ENCODE measurements at regions not wholly inside any gene's neighbourhood (a gene's known extent, or its start where the extent isn't known, plus 50 kb on each side); places are given as distances from the start of the nearest gene placed in this dataset.
"Not testable (repeated sequence)": the region's sequence is repeated elsewhere in the genome, so short reads cannot be mapped to it uniquely, and the experiment has no call there.

DNA sequence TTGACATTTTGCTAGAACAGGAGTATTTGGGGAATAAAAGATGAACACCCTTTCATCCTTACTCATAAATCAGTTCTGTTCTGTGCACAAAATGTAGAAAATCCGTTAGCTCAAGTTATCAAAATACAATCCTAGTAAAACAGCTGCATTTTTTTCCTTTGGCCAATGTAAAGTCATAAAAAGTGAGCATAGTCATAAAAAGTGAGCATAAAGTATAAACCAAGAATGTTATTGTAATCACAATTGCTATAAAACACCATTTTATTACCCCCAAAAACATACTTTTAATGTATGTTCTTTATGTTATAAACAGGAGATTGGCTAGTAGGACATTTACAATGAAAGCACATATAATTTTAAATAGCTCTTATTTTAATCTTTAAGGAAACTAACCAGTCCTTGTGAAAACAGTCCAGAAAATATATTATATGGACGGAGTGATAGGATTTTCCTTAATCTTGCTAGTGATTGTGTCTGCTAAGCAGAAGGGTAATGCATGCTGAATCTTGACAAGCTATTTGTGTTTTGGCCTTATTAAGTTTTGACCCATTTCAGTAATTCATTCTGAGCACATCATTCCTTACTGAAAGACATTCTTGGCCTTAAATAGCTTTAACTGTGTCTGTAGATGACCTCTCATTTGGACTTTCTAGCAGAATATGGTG, 891.8 kb downstream of the DSC3 start:
- TF ChIP-seq, protein P1, sequence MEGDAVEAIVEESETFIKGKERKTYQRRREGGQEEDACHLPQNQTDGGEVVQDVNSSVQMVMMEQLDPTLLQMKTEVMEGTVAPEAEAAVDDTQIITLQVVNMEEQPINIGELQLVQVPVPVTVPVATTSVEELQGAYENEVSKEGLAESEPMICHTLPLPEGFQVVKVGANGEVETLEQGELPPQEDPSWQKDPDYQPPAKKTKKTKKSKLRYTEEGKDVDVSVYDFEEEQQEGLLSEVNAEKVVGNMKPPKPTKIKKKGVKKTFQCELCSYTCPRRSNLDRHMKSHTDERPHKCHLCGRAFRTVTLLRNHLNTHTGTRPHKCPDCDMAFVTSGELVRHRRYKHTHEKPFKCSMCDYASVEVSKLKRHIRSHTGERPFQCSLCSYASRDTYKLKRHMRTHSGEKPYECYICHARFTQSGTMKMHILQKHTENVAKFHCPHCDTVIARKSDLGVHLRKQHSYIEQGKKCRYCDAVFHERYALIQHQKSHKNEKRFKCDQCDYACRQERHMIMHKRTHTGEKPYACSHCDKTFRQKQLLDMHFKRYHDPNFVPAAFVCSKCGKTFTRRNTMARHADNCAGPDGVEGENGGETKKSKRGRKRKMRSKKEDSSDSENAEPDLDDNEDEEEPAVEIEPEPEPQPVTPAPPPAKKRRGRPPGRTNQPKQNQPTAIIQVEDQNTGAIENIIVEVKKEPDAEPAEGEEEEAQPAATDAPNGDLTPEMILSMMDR (IDR thresholded peaks at IDR 0.05; ENCODE audit: low read depth, low read length), result no peak
- no peak overlapping the region for H3K4me3 ChIP-seq (replicated peaks in 1 of 2; ENCODE audit: low read depth in 2 of 2, low read length in 2 of 2)
- DNase-seq (ENCODE audit: low read depth in 2 of 2), result no peak

DNA sequence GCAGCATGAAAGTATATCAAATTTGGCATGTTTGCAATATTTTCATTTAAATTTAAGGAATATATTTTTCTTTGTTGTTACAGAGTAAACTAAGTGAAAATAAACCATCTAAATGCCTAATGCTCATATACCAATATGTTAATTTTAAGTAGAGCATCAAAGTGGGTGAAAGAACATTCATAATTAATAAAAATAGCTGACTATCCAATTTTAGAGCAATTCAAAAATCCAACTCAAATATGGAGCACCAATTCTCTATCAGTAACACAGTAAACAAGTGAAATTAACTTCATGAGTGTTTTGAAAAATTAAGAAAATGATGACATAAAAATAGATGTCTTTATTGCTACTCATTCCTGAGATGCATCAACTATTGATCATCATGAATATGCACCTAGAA, 893.0 kb downstream of the DSC3 start:
- DNase-seq (ENCODE audit: low read depth in 2 of 2), result no peak
- H3K4me3 ChIP-seq (replicated peaks in 1 of 2; ENCODE audit: low read depth in 2 of 2, low read length in 2 of 2), result no peak overlapping the region
- TF ChIP-seq, protein P1 (IDR thresholded peaks at IDR 0.05; ENCODE audit: low read depth, low read length), result no peak

DNA sequence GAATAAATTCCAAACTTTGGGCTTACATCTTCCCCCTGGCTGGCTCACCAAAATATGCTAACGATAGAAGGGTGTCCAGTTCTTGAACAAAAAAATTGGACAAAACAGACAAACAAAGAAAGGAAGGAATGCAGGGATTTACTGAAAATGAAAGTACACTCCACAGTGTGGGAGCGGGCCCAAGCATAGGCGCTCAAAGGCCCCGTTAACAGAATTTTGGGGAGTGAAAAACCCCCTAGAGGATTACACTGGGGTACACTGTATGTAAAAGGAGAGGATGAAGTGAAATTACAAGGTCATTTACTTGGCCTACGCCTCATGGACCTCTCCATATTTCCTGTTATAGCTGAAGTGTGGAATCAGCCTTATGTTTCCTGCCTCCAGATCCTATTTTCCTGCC, 899.7 kb downstream of the DSC3 start:
- no peak for DNase-seq (ENCODE audit: low read depth in 2 of 2)
- no peak overlapping the region for H3K4me3 ChIP-seq (replicated peaks in 1 of 2; ENCODE audit: low read depth in 2 of 2, low read length in 2 of 2)
- TF ChIP-seq, protein P1 (IDR thresholded peaks at IDR 0.05; ENCODE audit: low read depth, low read length), result no peak

DNA sequence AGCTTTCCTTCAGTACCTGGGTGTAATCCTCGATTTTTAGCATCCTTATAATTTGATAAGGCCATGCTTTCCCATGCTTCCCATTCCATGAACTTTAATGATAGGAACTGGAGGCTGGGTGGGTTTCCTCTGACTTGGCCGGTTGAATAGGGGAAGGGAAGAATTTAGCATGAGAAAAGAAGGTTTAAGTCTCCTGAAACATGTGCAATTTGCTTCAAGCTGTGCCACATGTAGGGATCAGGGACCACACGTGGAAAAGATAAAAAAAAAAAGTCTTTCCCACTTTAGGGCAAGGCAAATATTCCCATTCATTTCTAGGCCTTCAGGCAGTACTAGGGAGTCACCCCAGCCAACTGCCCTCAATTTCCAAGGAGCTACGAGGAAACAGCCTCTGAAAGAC, 900.3 kb downstream of the DSC3 start:
- DNase-seq (ENCODE audit: low read depth in 2 of 2), result no peak
- no peak overlapping the region for H3K4me3 ChIP-seq (replicated peaks in 1 of 2; ENCODE audit: low read depth in 2 of 2, low read length in 2 of 2)
- TF ChIP-seq, protein P1 (IDR thresholded peaks at IDR 0.05; ENCODE audit: low read depth, low read length), result no peak

DNA sequence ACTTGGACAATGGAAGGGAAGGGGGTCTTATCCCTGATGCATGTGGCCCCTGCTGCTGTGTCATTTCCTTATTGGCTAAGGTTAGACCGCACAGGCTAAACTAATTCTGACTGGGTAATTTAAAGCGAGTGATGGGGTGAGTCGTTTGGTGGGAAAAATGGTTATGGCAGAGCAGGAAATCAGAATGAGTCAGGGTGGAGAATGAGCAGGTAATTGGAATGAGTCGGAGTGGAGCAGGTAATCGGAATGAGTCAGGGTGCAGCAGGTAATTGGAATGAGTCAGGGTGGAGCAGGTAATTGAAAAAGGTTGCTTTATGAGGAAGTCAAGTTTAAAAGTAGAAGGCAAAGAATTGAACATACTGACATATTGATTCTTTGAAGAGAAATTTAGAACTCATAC, 901.0 kb downstream of the DSC3 start:
- DNase-seq (ENCODE audit: low read depth in 2 of 2); H3K4me3 ChIP-seq (replicated peaks in 1 of 2; ENCODE audit: low read depth in 2 of 2, low read length in 2 of 2): not testable (repeated sequence)

DNA sequence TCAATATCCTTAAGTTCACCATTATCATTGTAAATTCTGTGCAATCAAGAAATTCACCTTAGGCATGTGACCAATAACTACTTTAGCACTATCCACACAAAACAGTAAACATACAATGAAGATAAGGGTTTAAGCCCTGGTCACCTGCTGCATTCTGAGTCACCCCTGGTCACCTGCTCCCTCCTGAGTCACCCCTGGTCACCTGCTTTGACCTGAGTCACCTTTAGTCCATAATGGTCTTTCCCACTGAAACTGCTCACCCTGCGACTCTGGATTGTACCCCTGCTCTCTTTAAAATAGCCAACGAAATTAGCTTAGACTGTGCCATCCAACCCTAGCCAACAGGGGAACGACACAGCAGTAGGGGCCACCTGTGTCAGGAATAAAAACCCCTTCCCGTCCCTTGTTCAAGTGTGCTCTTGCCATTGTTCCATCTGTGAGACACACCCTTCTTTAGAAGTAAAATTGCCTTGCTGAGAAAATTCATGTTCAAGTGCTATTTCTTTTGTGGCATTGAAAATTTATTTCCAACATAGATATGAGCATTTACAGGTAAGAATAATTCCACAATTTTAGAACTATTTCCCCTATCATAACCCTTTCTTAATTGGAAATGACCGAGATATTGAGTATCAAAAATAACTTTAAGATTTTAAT, 902.8 kb downstream of the DSC3 start:
- no peak for DNase-seq (ENCODE audit: low read depth in 2 of 2)
- no peak overlapping the region for H3K4me3 ChIP-seq (replicated peaks in 1 of 2; ENCODE audit: low read depth in 2 of 2, low read length in 2 of 2)
- TF ChIP-seq, protein P1 (IDR thresholded peaks at IDR 0.05; ENCODE audit: low read depth, low read length), result no peak

DNA sequence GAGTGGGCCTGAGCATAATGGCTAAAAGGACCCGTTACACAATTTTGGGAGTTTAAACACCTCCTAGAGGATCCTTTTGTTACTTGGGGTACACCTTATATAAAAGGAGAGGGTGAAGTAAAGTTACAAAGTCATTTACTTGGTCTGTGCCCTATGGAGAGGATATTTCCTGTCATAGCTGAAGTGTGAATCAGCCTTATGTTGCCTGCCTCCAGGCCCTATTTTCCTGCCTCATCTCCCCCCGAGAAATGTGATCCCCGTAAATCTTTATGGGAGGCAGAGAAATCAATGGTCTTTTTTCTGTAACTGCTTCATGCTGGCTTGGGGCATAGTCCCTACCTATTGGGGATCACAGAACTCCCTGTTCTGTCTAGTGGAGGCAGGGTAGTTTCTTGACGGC, 906.6 kb downstream of the DSC3 start:
- no peak for DNase-seq (ENCODE audit: low read depth in 2 of 2)
- H3K4me3 ChIP-seq (replicated peaks in 1 of 2; ENCODE audit: low read depth in 2 of 2, low read length in 2 of 2), result no peak overlapping the region
- TF ChIP-seq, protein P1 (IDR thresholded peaks at IDR 0.05; ENCODE audit: low read depth, low read length), result no peak
